Thoracic aorta (tissue), 2 donors: ENCODE measurements at regions not wholly inside any gene's neighbourhood (a gene's known extent, or its start where the extent isn't known, plus 50 kb on each side); places are given as distances from the start of the nearest gene placed in this dataset.

Experiments
- ATAC-seq: fragments of 150-250 bp; one replicate; pipeline ENCODE4 v1.8.0; 2017; ENCODE audit warnings: low read depth; ENCODE audit not compliant: insufficient number of reproducible peaks, low FRiP score
- DNase-seq: peaks from one replicate; pipeline ENCODE4 v3.0.0-alpha.2; 2020; ENCODE audit warnings: low spot score
- H3K27ac ChIP-seq, 2 donors: fragments of 200-600 bp; sonication (generic); 1 replicate in 1 of 2; 2 replicates in 1 of 2; pipeline ENCODE4 v1.5.1; 2016; ENCODE audit warnings: mild to moderate bottlenecking in 2 of 2, moderate library complexity in 2 of 2
- H3K27me3 ChIP-seq: fragments of 200-600 bp; sonication (generic); replicated peaks from 2 replicates; pipeline ENCODE4 v1.6.0; 2016; ENCODE audit warnings: mild to moderate bottlenecking; ENCODE audit not compliant: insufficient read depth
- H3K36me3 ChIP-seq: fragments of 200-600 bp; sonication (generic); one replicate; pipeline ENCODE4 v1.5.1; 2016
- H3K4me1 ChIP-seq, 2 donors: fragments of 200-600 bp; sonication (generic); 1 replicate in 1 of 2; 2 replicates in 1 of 2; pipeline versions ENCODE4 v1.5.1 to v1.6.0; 2016; ENCODE audit warnings: low read depth in 2 of 2, mild to moderate bottlenecking in 1 of 2; ENCODE audit not compliant: control insufficient read depth in 1 of 2
- H3K4me3 ChIP-seq: fragments of 200-600 bp; sonication (generic); 2 replicates; pipeline ENCODE4 v1.5.1; 2016; ENCODE audit warnings: mild to moderate bottlenecking
- H3K9me3 ChIP-seq: fragments of 200-600 bp; sonication (generic); 2 replicates; pipeline ENCODE4 v1.5.1; 2016
- CTCF ChIP-seq: fragments of 200-600 bp; sonication (generic); IDR thresholded peaks from one replicate; pipeline ENCODE4 v1.5.1; 2019; ENCODE audit warnings: antibody characterized with exemption

GRCh38 chr14:101496776-101497683, 64.3 kb upstream of the DIO3 start:
- H3K4me3 ChIP-seq = no peak overlapping the region
- ATAC-seq = no peak
- H3K36me3 ChIP-seq = no peaks in the 10 kb centered on the region
- no peak overlapping the region for H3K27ac ChIP-seq
- no peaks in the 10 kb centered on the region for H3K9me3 ChIP-seq
- TF ChIP-seq CTCF = no peak
- no peak for DNase-seq
- H3K4me1 ChIP-seq = no peaks in the 10 kb centered on the region
- no peaks in the 10 kb centered on the region for H3K27me3 ChIP-seq

- Histone ChIP-seq H3K27me3 (no peaks in the 10 kb centered on the region), H3K4me3 (no peak overlapping the region), H3K36me3 (no peaks in the 10 kb centered on the region), H3K9me3 (no peaks in the 10 kb centered on the region), H3K4me1 (no peaks in the 10 kb centered on the region), H3K27ac (no peak overlapping the region)
- ATAC-seq = no peak
- no peak for TF ChIP-seq CTCF
- DNase-seq = no peak
These were observed 63.4 kb upstream of the DIO3 start for GRCh38 chr14:101497684-101498525.

- DNase-seq (no peak), ATAC-seq (no peak)
- H3K9me3 ChIP-seq = no peaks in the 10 kb centered on the region
- H3K4me1 ChIP-seq = no peaks in the 10 kb centered on the region
- no peak for TF ChIP-seq CTCF
- H3K4me3 ChIP-seq = no peak overlapping the region
- no peak overlapping the region for H3K27ac ChIP-seq
- no peaks in the 10 kb centered on the region for H3K36me3 ChIP-seq
- H3K27me3 ChIP-seq = no peaks in the 10 kb centered on the region
These were observed 62.8 kb upstream of the DIO3 start for GRCh38 chr14:101498526-101498860.

- Histone ChIP-seq H3K36me3 (no peaks in the 10 kb centered on the region), H3K4me3 (no peak overlapping the region), H3K9me3 (no peaks in the 10 kb centered on the region), H3K4me1 (no peaks in the 10 kb centered on the region), H3K27me3 (no peaks in the 10 kb centered on the region), H3K27ac (no peak overlapping the region)
- no peak for TF ChIP-seq CTCF
- DNase-seq (no peak), ATAC-seq (no peak)
These were observed 62.2 kb upstream of the DIO3 start for GRCh38 chr14:101499080-101499479.

GRCh38 chr14:101499513-101499912, 61.8 kb upstream of the DIO3 start:
- DNase-seq = no peak
- Histone ChIP-seq H3K4me1 (no peaks in the 10 kb centered on the region), H3K36me3 (no peaks in the 10 kb centered on the region), H3K27ac (no peak overlapping the region), H3K4me3 (no peak overlapping the region), H3K27me3 (no peaks in the 10 kb centered on the region), H3K9me3 (no peaks in the 10 kb centered on the region)
- ATAC-seq = no peak
- no peak for TF ChIP-seq CTCF
